Kidney epithelial cell (primary cell): ENCODE measurements at regions not wholly inside any gene's neighbourhood (a gene's known extent, or its start where the extent isn't known, plus 50 kb on each side); places are given as distances from the start of the nearest gene placed in this dataset.

Experiments
- DNase-seq: peaks from one replicate; pipeline ENCODE4 v3.0.0-alpha.2; 2010; ENCODE audit warnings: low read depth
- H3K27me3 ChIP-seq: 2 replicates; pipeline ENCODE4 v1.6.0; 2011; ENCODE audit warnings: low read length; ENCODE audit not compliant: control insufficient read depth, insufficient read depth
- H3K36me3 ChIP-seq: 2 replicates; pipeline ENCODE4 v1.5.1; 2011; ENCODE audit warnings: low read length; ENCODE audit not compliant: control insufficient read depth, insufficient read depth
- H3K4me3 ChIP-seq: 2 replicates; pipeline ENCODE4 v1.5.1; 2011; ENCODE audit warnings: low read depth, mild to moderate bottlenecking, control low read depth, low read length
- TF ChIP-seq, protein P1 (sequence below): IDR thresholded peaks from 2 replicates; pipeline ENCODE4 v1.5.1; 2011; ENCODE audit warnings: mild to moderate bottlenecking, moderate library complexity, low read length, control low read depth, inconsistent platforms; ENCODE audit not compliant: insufficient read depth, poor library complexity, severe bottlenecking

DNA sequence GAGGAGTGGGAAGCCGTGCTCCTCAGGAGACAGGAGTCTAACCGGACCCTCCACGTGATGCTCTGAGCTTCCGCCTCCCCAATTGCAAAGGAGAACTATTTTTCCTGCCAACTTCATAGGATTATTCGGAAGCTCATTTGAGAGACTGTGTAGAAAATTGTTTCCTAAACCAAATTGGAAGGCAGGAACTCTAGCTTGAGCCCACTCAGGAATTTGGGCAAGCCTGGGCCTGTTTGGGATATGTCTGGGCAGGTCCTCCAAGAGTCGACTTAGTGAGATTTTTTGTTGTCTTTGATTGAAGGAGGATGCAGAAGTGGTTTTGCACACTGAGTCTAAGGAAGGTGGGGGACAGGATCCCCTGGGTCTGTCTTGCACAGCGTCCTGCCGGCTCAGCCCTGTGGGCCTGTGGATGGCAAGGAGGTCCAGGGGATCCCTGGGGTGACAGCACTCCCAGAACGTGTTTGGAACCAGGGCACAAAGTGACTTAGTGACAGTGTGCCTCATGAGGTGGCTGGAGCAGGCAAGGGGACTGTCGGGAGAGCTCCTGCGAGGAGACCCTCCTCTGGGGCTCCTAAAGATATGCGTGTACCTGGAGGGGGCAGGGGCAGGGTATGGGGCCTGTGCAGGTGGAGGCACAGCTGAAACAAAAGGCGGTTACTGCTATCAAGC is 283.3 kb downstream of the NSG2 start:
- TF ChIP-seq, protein P1, sequence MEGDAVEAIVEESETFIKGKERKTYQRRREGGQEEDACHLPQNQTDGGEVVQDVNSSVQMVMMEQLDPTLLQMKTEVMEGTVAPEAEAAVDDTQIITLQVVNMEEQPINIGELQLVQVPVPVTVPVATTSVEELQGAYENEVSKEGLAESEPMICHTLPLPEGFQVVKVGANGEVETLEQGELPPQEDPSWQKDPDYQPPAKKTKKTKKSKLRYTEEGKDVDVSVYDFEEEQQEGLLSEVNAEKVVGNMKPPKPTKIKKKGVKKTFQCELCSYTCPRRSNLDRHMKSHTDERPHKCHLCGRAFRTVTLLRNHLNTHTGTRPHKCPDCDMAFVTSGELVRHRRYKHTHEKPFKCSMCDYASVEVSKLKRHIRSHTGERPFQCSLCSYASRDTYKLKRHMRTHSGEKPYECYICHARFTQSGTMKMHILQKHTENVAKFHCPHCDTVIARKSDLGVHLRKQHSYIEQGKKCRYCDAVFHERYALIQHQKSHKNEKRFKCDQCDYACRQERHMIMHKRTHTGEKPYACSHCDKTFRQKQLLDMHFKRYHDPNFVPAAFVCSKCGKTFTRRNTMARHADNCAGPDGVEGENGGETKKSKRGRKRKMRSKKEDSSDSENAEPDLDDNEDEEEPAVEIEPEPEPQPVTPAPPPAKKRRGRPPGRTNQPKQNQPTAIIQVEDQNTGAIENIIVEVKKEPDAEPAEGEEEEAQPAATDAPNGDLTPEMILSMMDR = no peak
- Histone ChIP-seq H3K36me3 (no peaks in the 10 kb centered on the region), H3K27me3 (peaks cover 2% of the 10 kb centered on the region), H3K4me3 (no peak overlapping the region)
- DNase-seq = no peak

DNA sequence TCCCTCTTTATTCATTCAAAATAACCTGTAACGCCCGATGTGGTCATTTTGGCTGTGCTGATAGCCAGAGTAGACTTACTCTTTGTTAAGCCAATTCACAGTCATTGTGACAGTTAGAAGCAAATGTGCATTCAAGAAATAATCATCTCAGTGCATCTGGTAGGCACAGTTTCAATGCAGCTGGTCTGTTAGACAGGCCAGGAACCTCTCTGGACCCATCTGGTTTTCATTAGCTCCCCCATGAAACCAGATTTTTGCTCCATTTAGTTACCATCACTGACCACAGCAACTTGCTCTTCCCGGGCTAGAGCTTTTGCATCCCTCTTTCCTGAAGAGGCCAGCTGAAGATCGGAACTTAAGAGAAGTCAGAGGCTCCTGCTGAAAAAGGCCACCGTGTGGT is 284.2 kb downstream of the NSG2 start:
- TF ChIP-seq, protein P1 = no peak
- H3K4me3 ChIP-seq = no peak overlapping the region
- no peaks in the 10 kb centered on the region for H3K36me3 ChIP-seq
- peaks cover 2% of the 10 kb centered on the region for H3K27me3 ChIP-seq
- DNase-seq = no peak

DNA sequence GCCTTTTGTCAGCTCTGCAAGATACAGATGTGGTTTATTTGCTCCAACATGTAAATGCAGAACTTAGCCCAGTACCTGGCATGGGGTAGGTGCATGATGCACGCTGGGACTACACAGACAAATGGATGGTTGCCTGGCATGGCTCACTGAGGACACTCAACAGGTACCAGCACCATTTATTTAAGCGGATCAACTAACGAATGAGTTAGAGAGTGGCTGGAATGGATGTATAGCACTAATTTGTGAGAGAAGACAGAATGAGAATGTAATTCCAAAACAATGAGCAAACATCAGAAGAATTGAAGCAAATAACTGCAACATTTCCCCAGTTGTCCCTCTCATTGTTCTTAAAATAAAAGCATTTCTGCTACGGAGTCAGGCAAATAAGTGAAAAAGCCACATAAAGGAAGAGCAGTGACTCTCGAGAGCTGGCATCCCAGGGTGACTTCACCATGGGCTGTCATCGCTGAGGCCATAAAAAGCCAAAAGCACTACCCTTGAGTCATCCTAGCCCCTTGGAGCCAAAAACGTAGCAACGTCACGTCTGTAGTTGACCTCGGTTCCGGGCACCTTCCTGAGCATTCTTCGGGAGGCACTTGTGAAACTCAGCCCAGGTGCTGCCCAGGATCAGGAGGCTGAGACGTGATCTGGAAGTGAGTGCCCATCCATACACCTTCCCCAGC is 290.3 kb downstream of the NSG2 start:
- Histone ChIP-seq H3K27me3 (peaks cover 12% of the 10 kb centered on the region), H3K4me3 (no peak overlapping the region), H3K36me3 (no peaks in the 10 kb centered on the region)
- TF ChIP-seq, protein P1 = no peak
- no peak for DNase-seq

DNA sequence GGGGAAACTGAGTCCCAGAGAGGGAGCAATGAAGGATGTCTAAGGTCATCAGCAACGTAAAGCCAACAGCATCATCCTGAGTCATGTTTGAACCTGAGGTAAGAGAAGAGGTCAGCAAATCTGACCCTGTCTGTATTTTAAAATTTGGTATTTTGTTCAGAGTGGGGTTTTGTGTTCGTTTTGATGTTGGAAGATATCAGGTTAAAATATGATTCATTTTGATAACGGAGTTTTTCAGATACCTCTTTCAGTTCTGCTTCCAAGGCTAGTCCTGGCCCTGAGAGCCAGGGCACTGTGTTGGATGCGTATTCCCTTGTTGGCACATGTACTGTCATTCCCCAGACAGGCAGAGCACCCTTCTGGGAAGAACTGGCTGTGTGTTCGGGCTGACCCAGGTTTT is 291.0 kb downstream of the NSG2 start:
- TF ChIP-seq, protein P1 = no peak

DNA sequence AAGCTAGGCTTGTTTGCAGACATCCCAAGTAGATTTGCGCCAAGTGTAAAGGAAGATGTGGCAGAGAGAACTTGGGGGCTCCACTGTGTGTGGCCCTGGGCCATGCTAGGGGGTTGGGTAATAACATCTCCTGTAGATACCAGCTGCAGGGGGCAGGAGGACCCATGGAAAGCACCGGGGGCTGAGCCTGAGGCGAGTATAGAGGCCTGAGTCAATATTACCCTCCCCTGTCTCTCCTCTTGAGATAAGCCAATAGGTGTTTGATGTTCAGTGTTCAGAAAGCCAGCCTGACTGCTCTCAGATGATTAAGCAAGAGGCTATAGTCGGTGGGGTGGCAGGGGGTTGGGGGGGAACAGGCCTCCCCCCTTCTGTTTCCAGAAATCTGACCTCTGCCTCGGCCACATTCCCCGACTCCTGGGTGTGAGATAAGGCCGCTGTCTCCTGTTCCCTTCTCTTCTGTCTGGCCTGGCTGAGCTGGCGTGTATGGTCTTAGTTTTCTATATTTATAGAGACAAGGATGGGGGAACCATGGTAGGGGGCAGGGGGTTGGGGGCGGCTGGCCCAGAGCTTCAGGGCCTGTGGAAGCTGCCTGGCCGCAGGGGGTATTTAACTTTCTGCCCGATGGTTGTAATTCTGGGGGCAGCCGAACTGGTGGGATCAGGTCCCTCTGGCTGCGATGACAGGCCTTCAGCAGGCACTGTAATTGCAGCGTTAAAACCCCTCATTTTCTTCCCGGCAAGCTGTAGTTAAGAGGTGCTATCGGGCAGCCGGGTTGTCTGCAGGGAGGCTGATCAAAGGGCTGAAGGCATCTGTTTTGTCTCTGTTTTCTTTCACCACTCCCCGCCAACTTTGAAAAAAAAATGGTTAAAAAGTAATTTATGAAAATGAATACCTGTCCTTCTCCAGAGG is 292.0 kb downstream of the NSG2 start:
- DNase-seq = no peak
- H3K36me3 ChIP-seq = no peaks in the 10 kb centered on the region
- H3K27me3 ChIP-seq = peaks cover 12% of the 10 kb centered on the region
- TF ChIP-seq, protein P1 = no peak
- H3K4me3 ChIP-seq = no peak overlapping the region

More for the DNA sequence above, 291.0 kb downstream of the NSG2 start:
- H3K36me3 ChIP-seq = no peaks in the 10 kb centered on the region
- H3K4me3 ChIP-seq = no peak overlapping the region
- peaks cover 12% of the 10 kb centered on the region for H3K27me3 ChIP-seq
- no peak for DNase-seq
